K562 (cell line): ENCODE measurements at regions not wholly inside any gene's neighbourhood (a gene's known extent, or its start where the extent isn't known, plus 50 kb on each side); places are given as distances from the start of the nearest gene placed in this dataset.

ENCODE experiments used
- AFF1 ChIP-seq, 2 experiments: fragments of 450-650 bp; IDR thresholded peaks; 2 replicates each; pipeline ENCODE4 v1.6.1; 2018; ENCODE audit warnings: mild to moderate bottlenecking in 2 of 2, low read depth in 1 of 2; ENCODE audit not compliant: partially characterized antibody in 2 of 2
- ARID1B ChIP-seq: fragments of 450-650 bp; IDR thresholded peaks from 2 replicates; pipeline ENCODE4 v1.6.1; 2016; ENCODE audit warnings: antibody characterized with exemption, mild to moderate bottlenecking, inconsistent platforms
- BHLHE40 ChIP-seq: IDR thresholded peaks from 2 replicates; pipeline ENCODE4 v1.6.1; 2011; ENCODE audit warnings: low read length, improper control_type of control experiment
- CEBPB ChIP-seq: fragments of 450-650 bp; IDR thresholded peaks from 2 replicates; pipeline ENCODE4 v1.6.1; 2016; ENCODE audit warnings: missing genetic modification characterization, missing compliant biosample characterization
- CREM ChIP-seq: IDR thresholded peaks from 2 replicates; pipeline ENCODE4 v1.6.1; 2014; ENCODE audit warnings: antibody characterized with exemption, low read depth
- DIDO1 ChIP-seq: fragments of 450-650 bp; IDR thresholded peaks from 2 replicates; pipeline ENCODE4 v1.6.1; 2016; ENCODE audit warnings: low read depth, missing biosample characterization, missing genetic modification characterization
- DPF2 ChIP-seq: fragments of 450-650 bp; IDR thresholded peaks from 2 replicates; pipeline ENCODE4 v1.6.1; 2016
- EHMT2 ChIP-seq: fragments of 450-650 bp; IDR thresholded peaks from 2 replicates; pipeline ENCODE4 v1.6.1; 2018; ENCODE audit warnings: antibody characterized with exemption
- FOSL1 ChIP-seq: fragments of 200-800 bp; sonication (Bioruptor generic); conservative IDR thresholded peaks from 2 replicates; pipeline ENCODE4 v1.6.1; 2016; ENCODE audit warnings: missing genetic modification characterization, missing compliant biosample characterization
- FOXM1 ChIP-seq, 2 experiments: fragments of 450-650 bp in 1 of 2; sonication (generic) in 1 of 2; formaldehyde crosslinking in 1 of 2; IDR thresholded peaks; 2 replicates each; pipeline versions ENCODE4 v1.6.1 to v1.9.0; 2017 to 2022; ENCODE audit warnings: low read depth in 2 of 2, mild to moderate bottlenecking in 2 of 2, missing genetic modification reagents in 1 of 2, moderate library complexity in 1 of 2
- HMG20A ChIP-seq: fragments of 450-650 bp; formaldehyde crosslinking; conservative IDR thresholded peaks from 2 replicates; pipeline ENCODE4 v1.4.0; 2020; ENCODE audit warnings: mild to moderate bottlenecking, mixed read lengths
- MAFG ChIP-seq: fragments of 450-650 bp; conservative IDR thresholded peaks from 2 replicates; pipeline ENCODE4 v1.6.1; 2016; ENCODE audit warnings: missing genetic modification characterization, missing compliant biosample characterization
- MBD1 ChIP-seq: fragments of 250-450 bp; sonication (Bioruptor Pico); IDR thresholded peaks from 2 replicates; pipeline ENCODE4 v1.8.0; 2022; ENCODE audit warnings: inconsistent platforms
- MEF2D ChIP-seq: conservative IDR thresholded peaks from 2 replicates; pipeline ENCODE4 v1.6.1; 2016; ENCODE audit warnings: low read depth, missing genetic modification characterization, missing compliant biosample characterization
- MEIS2 ChIP-seq: fragments of 450-650 bp; IDR thresholded peaks from 2 replicates; pipeline ENCODE4 v1.6.1; 2014; ENCODE audit warnings: mild to moderate bottlenecking; ENCODE audit not compliant: partially characterized antibody
- NFE2L1 ChIP-seq: fragments of 450-650 bp; IDR thresholded peaks from 2 replicates; pipeline ENCODE4 v1.6.1; 2016; ENCODE audit warnings: missing genetic modification characterization, low read depth, mild to moderate bottlenecking, missing compliant biosample characterization, moderate library complexity, borderline replicate concordance
- PHB ChIP-seq: fragments of 250-450 bp; sonication (Bioruptor Pico); IDR thresholded peaks from 2 replicates; pipeline ENCODE4 v1.5.0; 2021
- PHF8 ChIP-seq: fragments of 200-600 bp; sonication (generic); IDR thresholded peaks from 2 replicates; pipeline ENCODE4 v1.6.1; 2012; ENCODE audit warnings: mixed run types, mild to moderate bottlenecking, inconsistent platforms, low read length, moderate library complexity, borderline replicate concordance
- POU5F1 ChIP-seq: fragments of 150-350 bp; IDR thresholded peaks from 2 replicates; pipeline ENCODE4 v1.6.1; 2014; ENCODE audit warnings: borderline replicate concordance, low read length, low read depth, mild to moderate bottlenecking; ENCODE audit not compliant: partially characterized antibody
- RBM22 ChIP-seq: fragments of 200-400 bp; formaldehyde crosslinking; IDR thresholded peaks from 2 replicates; pipeline ENCODE4 v1.6.1; 2018; ENCODE audit warnings: low read length, low read depth; ENCODE audit not compliant: poor library complexity, severe bottlenecking
- RFX1 ChIP-seq: fragments of 450-650 bp; IDR thresholded peaks from 2 replicates; pipeline ENCODE4 v1.6.1; 2016; ENCODE audit warnings: mild to moderate bottlenecking, moderate library complexity
- TBL1XR1 ChIP-seq, 2 experiments: IDR thresholded peaks; 2 replicates each; pipeline ENCODE4 v1.6.1; 2012; ENCODE audit warnings: improper control_type of control experiment in 2 of 2, low read length in 2 of 2, mild to moderate bottlenecking in 1 of 2
- XRCC5 ChIP-seq: fragments of 200-400 bp; formaldehyde crosslinking; IDR thresholded peaks from 2 replicates; pipeline ENCODE4 v1.6.1; 2017; ENCODE audit warnings: low read depth, mild to moderate bottlenecking, low read length
- YBX1 ChIP-seq: fragments of 450-650 bp; IDR thresholded peaks from 2 replicates; pipeline ENCODE4 v1.7.1; 2016; ENCODE audit warnings: mild to moderate bottlenecking
- ZBTB12 ChIP-seq: fragments of 250-450 bp; sonication (Bioruptor Pico); IDR thresholded peaks from 2 replicates; pipeline ENCODE4 v1.4.0; 2020

- TF ChIP-seq FOXM1 (IDR thresholded peaks at IDR 0.05; ENCODE audit: low read depth) (peak; percentile 72), FOXM1 (CRISPR knock-in tag; IDR thresholded peaks at IDR 0.05; ENCODE audit: low read depth) (no peak), POU5F1 (no peak), PHF8 (no peak), RFX1 (no peak), RBM22 (no peak), BHLHE40 (peak; percentile 32; the same call in 1 of the 2 replicates), NFE2L1 (tag) (no peak), CREM (no peak), ARID1B (peak; percentile 89), EHMT2 (no peak), CEBPB (tag) (peak; percentile 21; the same call in 1 of the 2 replicates), MAFG (tag) (no peak), MEF2D (tag) (peak; percentile 66; the same call in 1 of the 2 replicates), ZBTB12 (CRISPR knock-in tag) (no peak), TBL1XR1 (IDR thresholded peaks at IDR 0.05; ENCODE audit: low read length in 2 of 2) (peak in 1 of 2 experiments; percentile 35; a peak in 1 of 4 replicates), YBX1 (no peak), FOSL1 (tag) (peak; percentile 68), PHB (CRISPR knock-in tag) (no peak), DPF2 (peak; percentile 45; the same call in 1 of the 2 replicates), HMG20A (CRISPR knock-in tag) (no peak), MBD1 (CRISPR knock-in tag) (no peak), AFF1 (IDR thresholded peaks at IDR 0.05; ENCODE audit: low read depth in 1 of 2, partially characterized antibody in 2 of 2) (no peak), XRCC5 (no peak), DIDO1 (tag) (0 out of 2 replicates have a peak, but pooled peaks have one; percentile 12), MEIS2 (peak; percentile 68)
Measured at GRCh38 chr2:217362710-217363109, 502.8 kb upstream of the TNP1 start (continued).
